ENCODE measurements at regions not wholly inside any gene's neighbourhood (a gene's known extent, or its start where the extent isn't known, plus 50 kb on each side); places are given as distances from the start of the nearest gene placed in this dataset.
"Not testable (repeated sequence)": the region's sequence is repeated elsewhere in the genome, so short reads cannot be mapped to it uniquely, and the experiment has no call there.

DNA sequence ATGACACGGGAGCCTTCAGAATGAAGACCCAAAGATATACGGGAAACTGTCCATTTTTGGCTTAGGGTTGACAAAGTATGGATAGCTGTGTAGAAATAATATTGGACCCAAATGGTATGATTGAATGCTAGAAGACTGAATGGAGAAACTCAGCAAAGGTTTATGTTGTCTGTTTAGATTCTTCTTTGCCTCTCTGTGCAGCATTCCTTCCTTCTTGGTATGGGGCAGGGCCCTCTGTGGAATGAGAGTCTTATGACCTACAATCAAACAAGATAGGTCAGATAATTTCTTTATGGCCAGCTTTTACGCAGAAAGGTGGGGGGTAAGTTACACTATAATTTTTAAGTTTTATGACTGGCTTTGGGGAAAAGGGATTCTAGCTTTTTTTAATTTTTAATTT, 124.3 kb downstream of the PCDH10 start:
- DNase-seq = no peak

DNA sequence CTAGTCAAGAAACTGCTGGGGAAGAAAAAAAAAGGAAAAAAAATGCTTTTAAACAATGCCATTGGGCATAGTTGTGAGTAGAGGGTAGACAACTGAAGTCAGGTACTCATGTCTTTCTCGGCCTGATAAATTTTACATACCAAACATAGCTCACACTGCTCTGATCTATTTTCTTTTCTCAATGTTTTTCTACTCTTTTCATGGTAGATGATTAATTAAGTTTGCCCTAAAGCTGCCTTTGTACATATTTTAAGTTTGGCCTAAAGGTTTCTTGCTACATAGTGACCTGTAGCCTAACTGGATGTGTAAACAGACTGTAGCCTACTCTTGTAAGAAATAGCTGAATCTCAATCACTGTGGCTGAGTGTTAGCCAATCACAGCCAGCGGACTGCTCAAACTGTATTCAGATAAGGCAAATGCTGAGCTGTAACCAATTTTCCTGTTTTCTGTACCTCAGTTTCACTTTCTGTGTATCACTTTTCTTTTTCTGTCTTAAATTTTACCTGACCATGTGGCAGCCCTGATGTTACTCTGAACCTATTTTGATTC, 121.0 kb downstream of the PCDH10 start:
- no peak for DNase-seq

DNA sequence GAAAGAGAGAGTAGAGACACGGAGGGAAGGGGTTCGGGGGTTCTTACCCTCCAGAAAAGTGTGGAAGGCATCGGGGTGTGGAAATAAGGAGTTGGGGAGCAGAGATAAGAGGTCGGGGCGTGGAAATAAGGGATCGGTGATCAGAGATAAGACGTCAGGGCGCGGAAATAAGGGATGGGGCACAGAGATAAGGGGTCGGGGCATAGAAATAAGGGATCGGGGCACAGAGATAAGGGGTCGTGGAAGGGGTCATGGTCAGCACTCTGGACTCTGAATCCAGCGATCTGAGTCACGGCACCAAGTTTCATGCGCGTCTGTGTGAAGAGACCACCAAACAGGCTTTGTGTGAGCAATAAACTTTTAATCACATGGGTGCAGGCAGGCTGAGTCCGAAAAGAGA, 119.1 kb downstream of the PCDH10 start:
- DNase-seq = no peak

DNA sequence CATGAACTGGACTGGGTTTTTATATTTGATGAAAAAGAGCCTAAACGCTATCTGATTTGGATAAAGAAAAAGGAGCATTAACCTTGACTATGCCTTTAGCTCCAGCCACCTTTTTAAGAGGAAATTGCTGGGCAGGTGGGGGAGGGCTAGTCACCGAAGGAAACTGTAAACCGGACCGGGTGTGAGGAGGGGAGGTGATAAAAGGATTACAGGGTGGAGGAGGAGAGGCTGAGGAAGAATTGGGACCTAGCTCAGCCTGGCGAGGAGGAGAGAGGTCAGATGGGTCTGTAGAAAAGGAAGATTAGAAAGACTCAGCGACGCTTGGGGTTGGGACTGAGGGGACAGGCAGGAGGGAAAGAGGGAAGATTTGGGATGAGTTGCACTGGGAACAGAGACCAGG, 118.4 kb downstream of the PCDH10 start:
- not testable (repeated sequence) for DNase-seq

DNA sequence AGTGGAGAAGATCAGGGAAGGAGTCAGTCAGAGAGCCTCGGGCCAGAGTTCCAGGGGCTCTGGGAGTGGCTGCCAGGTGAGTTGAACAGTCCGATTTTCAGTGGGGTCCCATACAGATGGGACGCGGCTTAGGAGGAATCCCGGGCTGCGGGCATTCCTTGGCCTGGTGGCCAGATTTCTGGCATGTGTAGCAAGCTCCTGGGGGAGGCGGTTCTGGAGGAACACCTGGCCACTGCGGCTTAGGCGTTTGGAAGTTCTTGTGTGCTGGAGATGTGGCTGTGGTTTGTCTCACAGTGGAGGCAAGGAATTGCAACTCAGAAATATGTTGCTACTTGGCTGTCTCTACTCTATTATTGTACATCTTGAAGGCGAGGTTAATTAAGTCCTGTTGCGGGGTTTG, 117.9 kb downstream of the PCDH10 start:
- DNase-seq = not testable (repeated sequence)

DNA sequence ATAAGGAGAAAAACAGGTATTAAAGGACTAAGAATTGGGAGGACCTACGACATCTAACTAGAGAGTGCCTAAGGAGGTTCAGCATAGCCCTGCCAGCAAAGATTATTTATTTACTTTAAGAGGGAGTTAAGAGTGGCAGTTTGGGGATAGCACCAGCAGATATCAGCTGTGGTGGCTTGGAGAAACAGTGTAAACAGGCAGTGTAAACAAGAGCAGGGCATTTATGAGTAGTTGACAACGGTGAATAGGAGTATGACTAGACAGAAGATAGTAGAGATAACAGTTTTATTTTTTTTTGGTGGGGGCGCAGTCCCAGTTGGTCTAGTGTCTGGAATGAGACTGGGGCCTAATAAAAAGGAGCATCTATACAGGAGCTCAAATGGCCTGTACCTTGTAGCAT, 115.2 kb downstream of the PCDH10 start:
- DNase-seq = not testable (repeated sequence)

DNA sequence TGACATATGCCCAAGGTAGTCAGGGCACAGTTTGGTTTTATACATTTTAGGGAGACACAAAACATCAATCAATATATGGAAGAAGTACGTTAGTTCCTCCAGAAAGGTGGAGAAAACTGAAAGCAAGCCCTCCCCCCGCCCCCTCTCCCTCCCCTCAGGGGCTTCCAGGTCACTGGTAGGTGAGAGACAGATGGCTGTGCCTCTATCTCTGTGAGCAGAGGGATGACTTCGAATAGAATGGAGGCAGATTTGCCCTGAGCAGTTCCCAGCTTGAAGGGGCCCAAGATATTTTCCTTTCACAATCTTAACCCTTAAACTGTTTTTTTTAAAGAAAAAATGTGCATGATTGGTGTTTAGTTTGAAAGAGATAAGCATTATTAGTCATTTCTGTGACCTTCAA, 114.0 kb downstream of the PCDH10 start:
- no peak for DNase-seq

DNA sequence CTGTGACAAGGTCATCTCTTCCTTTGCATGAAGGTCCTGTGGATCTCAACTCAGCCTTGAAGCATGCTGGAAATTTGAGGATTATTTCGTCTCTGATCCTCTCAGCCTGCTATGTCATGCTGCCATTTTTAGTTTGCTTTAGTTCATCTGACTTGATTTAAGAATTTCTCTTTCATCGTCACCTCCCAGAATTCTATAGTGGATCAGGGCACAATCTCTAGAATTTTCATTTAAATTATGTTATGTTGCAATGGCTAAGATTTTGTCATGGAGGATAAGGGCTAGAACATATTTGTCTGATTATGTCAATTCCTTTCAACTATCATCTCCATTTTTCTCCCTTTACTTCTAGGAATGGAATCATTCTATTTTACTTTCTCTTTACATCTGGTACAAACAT, 98.8 kb downstream of the PCDH10 start:
- no peak for DNase-seq

DNA sequence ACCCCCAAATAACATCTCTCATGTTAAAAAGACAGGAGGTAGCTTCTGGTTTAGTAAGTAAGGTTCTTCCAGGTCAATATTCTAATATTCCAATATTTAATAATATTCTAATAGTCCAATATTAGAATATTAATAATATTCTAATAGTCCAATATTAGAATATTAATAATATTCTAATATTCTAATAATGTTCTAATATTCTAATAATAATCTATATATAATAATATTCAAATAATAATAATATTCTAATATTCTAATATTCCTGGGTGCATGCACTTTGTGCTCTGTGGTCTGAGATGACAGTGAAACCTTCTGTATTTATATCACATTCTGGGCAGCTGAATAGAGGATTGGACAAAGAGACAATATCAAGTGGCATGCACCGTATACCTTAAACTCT, 96.1 kb downstream of the PCDH10 start:
- no peak for DNase-seq

Data from MV-4-11 (cell line).